GM20431 (cell line): ENCODE measurements at regions not wholly inside any gene's neighbourhood (a gene's known extent, or its start where the extent isn't known, plus 50 kb on each side); places are given as distances from the start of the nearest gene placed in this dataset.
"Not testable (repeated sequence)": the region's sequence is repeated elsewhere in the genome, so short reads cannot be mapped to it uniquely, and the experiment has no call there.

ENCODE experiments used
- in situ Hi-C: fragments of 300-500 bp; cut with MseI, MboI; formaldehyde crosslinking; loops from one replicate; pipeline ENCODE4 v1.15.0; 2020; ENCODE audit warnings: low sequenced_read_pairs; ENCODE audit not compliant: unreplicated experiment

DNA sequence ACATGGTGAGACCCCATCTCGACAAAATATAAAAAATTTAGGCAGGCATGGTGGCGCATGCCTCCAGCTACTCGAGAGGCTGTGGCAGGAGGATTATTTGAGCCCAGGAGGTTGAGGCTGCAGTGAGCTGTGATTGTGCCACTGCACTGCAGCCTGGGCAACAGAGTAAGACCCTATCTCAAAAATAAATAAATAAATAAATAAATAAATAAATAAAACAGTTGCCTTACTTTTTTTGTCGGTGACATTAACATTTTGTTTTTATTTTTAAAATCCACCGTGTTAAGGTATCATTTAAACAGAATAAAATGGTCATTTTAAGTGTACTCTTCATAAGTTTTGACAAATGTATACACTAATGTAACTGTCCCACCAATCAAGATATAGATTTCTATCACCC is 57.0 kb downstream of the RASL11A start:
- in situ Hi-C loops: no loop called here

DNA sequence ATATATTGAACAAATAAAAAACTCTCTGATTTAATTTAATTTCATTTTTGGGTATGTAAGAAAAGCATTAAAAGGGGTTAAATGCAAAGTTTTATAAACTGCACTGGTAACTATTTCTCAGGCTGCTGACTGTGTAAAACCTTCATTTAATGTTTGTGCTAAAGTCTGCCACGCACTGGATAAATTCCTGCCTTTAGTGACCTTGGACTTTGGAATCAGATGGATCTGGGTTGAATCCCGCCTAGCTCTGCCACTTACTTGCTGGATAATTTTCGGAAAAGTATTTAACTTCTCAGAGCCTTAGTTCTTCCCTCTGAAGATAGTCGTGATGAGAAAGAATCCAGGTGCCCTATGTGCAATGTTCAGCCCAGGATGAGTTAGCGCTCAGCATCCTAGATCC is 58.6 kb downstream of the RASL11A start:
- in situ Hi-C loops: no loop called here

DNA sequence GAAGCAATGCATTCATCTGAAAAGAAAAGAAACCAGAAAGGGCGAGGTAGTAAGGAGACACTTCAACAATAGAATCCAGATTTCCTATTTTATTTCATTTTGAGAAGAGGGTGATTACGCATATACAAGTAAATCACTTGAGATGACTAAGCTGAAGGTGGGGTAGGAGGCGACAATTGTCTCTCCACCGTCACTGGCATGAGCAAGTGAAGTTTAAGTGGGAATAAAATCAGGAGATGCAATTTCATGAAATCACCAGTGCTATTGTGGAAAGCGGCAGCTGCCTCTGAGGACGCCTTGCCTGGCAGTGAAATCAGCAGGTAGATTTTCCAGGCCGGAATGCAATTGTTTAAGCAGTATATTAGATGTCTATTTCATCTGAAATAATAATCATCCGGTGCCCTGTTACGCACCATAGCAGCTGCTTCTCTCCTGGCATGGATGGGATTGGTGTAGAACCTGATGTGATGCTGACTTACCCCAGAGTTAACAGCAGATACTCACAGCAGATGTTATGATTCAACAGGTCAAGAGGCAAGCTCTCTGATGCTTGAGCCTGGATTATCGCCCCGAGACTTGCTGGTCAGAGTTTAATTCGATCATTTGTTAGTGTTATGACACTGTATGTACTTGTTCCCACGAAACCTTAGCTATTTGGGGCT is 64.3 kb downstream of the RASL11A start:
- in situ Hi-C loops: no loop called here

DNA sequence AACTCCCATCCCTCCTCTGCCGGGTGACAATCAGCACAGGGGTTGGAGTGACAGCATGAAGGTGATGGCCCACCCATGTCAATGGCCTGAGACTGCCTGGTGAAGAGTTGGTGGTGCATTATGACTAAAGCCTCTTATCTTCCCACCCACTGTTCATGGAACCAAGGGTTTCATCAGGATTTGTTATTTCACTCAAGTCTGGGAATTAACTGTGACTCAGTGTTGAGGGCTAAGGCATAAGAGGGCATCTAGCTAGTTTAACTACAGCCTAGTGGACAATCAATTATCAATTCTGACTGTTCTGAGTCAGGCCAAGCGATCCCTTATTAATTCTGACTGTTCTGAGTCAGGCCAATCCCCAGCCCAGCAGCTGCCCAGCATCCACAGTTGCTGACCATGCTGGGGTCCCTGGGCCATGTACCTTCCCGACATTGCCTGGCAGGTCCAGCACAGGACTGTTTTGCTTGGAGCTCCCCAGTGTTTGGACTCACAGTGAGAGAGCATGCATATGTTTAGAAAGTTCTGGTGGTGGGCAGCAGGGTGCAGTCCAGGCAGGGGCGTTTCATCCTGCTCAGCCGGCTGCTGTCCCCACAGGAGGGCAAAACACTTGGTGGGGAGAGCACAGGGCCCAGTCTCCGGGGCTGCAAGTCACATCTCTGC is 65.5 kb downstream of the RASL11A start:
- in situ Hi-C loops: no loop called here

DNA sequence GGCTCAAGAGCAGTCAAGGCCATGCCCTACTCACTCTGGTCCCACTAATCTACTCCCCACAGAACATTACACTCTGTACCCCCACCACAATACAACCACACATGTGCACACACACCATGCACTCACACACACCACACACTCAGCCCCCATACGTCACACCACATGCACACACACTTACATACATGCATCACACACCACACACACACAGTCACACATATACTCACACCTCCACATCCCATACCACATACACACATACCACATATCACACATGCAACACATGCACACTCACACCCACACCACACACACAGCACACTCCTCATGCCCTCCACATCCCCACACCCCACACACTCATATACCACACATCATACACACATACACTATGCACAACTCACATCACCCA is 67.6 kb downstream of the RASL11A start:
- in situ Hi-C loops: no loop called here

DNA sequence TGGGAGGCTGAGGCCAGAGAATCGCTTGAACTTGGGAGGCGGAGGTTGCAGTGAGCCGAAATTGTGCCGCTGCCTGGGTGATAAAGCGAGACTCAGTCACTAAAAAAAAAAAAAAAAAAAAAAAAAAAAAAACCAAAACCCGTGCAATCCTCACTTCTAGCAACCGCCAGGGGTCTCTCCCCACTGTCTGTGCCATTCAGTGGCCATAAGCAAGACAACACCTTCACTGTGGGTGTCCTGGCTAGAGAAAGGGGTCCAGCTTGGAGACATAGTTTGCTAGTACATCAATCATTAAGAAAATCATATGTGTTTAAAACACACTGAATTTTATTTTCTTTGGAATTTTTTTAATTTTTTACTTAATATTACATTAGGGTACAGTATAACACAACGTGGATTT is 68.2 kb downstream of the RASL11A start:
- in situ Hi-C loops: no loop called here

DNA sequence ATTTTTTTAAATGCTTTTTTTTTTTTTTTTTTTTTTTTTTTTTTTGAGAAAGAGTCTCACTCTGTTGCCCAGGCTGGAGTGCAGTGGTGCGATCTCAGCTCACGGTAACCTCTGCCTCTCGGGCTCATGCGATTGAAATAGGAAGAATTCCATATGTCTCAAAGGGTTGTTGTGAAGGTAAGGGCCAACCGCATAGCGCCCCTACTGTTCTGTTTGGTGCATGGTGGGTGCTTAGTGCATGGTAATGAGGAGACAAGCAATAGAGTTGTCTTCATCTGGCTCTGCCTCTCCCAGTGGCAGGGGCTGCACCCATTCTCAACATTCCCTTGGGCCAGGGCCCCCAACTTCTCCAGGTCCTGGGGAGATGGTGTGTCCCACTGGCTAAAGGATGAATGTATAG is 68.7 kb downstream of the RASL11A start:
- in situ Hi-C loops: no loop called here

DNA sequence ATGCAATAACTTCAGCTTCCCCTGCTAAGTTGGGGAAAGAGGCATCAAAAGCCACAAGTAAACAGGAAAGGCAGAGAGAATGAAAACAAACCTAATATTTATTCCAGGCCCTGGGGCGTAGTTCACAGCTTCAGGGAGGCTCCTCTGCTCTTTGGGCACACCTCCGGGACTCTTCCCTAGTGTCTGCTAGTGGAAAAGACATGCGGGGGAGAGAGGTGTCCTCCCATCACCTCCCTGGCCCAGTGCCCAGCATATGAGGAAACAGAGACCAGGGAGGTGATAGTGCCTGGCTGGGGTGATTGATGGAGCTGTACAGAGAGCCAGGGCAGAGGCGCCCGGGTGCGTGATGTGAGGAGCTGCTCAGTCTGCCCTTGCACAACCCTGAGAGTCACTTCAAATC is 71.0 kb downstream of the RASL11A start:
- in situ Hi-C loops: no loop called here

DNA sequence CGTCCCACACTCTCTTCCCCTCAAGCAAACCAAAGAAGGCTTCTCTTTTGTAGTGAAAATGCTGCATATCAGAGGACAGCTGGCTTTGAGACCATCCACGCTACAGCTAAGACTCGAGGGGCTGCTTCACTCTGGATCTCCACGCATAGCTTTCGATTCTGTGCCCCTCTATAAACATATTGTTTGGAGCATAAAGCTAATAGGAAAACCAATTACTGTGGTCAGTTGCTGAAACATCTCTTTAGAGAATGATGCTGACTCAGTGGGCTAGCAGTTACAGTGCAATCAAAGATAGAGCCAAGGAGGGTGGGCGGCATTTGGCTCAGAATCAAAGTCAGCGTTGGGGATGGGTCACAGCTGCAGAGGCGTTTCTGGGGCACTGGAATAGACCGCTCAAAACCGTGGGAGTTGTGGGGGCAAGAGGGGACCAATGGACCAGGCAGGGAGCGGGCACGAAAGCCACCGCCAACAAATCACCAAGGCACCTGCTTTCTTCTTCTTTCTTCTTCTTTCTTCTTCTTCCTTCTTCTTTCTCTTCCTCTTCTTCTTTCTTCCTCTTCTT is 76.7 kb downstream of the RASL11A start:
- in situ Hi-C loops: no loop called here

DNA sequence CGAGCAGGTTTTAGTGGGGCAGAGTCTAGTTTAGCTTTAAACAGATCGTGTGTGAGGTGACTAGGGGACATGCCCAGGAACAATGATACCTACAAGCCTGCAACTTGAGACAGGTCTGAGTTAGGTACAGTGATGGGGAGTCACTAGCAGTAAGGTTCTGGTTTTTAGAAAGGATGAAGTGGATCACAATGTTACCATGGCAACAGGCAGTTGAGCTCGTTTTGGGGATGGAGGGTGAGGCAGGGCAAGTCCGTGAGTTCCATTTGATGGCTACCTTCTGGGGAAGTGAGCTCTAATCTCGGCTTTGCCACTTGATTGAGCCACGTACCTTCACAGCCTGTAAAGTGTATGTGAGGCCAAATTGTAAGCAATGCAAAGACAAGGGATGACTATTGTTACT is 76.0 kb upstream of the GTF3A start:
- in situ Hi-C loops: no loop called here

DNA sequence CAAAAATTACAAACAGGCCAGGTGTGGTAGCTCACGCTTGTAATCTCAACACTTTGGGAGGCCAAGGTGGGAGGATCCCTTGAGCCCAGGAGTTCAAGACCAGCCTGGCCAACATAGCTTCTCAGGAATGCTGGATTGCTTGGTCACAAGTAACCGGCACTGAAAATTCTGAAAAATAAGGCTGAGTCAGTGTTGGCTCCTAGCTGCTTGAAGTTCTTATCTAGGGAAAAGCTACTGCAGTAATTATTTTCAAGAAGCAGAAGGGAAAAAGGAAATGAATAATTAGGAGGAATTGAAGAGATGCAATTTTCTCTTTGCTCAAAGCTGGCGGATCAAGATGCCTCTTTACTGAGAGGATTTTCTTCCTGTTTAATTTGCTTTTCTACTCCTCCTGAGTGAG is 75.0 kb upstream of the GTF3A start:
- in situ Hi-C loops: no loop called here

DNA sequence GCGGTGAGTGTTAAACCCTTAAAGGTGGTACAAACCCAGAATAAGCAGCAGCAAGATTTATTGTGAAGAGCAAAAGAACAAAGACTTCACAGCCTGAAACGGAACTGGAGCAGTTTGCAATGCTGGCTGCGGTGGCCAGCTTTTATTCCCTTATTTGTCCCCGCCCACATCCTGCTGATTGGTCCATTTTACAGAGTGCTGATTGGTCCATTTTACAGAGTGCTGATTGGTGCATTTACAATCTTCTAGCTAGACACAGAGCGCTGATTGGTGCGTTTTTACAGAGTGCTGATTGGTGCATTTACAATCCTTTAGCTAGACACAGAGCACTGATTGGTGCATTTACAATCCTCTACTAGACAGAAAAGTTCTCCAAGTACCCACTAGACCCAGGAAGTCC is 73.6 kb upstream of the GTF3A start:
- in situ Hi-C loops: not testable (repeated sequence)

DNA sequence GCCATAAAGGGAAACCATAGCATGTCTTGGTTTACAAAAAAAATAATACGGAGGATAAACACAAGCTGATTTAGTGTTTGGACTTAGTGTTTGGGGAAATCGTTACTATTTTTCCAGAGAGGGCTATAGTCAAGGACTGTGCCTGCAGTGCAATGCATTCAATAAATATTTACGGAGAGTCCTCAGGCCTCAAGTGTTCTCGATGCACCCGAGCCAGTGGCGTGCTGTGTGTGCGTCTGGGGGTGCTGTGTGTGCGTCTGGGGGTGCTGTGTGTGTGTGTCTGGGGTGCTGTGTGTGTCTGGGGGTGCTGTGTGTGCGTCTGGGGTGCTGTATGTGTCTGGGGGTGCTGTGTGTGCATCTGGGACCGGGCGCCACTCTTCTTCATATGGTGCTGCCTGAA is 71.7 kb upstream of the GTF3A start:
- in situ Hi-C loops: no loop called here

DNA sequence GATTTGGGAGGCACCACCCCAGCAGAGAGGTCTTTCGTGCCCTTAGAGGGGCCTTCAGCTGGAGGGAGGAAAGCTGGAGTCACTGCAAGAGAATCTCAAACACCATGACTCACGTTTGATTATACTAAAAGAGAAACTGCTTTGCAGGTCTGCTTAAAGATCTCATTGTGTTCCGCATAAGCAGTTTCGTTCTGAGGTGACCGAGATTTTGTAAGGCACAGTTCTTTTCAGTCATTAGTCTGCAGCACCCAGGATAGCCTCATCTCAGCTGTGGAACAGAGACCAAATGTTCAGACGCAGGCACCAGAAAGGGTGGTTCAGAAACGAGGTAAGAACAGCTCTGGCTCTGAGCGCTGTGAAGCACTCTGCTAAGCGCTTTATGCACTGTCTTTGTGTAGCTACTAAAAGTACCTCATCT is 71.2 kb upstream of the GTF3A start:
- in situ Hi-C loops: no loop called here

DNA sequence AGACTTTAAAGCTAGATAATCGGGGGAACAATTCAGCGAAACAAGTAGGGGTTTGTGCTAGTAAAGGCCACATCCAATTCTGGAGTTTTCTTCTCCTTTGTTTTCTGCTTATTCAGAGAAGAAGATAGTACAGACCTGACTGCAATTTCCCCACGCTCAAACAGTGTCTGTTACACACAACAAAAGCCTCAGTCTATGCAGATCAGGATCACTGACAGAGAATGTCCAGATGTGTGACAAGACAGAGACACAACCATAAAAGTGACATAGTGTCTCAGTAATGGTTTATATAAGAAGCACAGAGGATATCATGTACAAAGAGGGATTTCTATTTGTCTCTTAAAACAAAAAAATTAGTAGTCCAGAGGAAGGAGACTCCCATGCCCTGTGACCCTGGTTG is 70.7 kb upstream of the GTF3A start:
- in situ Hi-C loops: no loop called here

DNA sequence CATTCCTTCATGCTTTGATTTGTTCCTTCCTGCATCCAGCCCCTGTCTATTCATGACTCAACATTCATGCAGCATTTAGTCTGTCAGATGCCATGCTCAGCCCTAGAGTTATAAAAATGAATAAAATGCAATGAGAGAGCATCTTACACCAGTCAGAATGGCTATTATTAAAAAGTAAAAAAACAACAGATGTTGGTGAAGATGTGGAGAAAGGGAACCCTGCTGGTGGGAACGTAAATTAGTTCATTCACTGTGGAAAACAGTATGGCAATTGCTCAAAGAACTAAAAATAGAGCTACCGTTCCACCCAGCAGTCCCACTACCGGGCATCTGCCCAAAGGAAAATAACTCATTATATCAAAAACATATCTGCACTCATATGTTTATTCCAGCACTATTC is 70.0 kb upstream of the GTF3A start:
- in situ Hi-C loops: no loop called here

DNA sequence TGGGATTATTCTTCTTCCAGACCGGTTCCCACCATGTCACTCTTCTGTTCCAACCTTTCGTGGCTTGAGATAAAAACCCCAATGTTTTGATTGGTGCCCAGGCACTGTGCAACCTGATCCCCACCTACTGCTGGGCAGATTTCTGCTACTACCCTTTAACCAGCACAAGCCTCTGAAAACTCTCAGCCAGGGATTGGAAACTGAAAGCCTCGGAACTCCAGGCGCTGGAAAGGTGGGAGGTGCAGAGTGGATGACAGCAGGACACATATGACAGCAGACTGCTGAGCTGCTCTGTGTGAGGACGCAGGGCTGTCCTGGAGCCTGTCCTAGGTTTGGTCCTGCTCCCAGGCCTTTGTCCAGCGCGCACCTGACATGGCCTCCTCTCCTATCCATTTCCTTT is 68.5 kb upstream of the GTF3A start:
- in situ Hi-C loops: loop anchor here (5.0 kb wide), 1 partner anchor 379 kb away; no protein-coding TSS in a partner anchor

DNA sequence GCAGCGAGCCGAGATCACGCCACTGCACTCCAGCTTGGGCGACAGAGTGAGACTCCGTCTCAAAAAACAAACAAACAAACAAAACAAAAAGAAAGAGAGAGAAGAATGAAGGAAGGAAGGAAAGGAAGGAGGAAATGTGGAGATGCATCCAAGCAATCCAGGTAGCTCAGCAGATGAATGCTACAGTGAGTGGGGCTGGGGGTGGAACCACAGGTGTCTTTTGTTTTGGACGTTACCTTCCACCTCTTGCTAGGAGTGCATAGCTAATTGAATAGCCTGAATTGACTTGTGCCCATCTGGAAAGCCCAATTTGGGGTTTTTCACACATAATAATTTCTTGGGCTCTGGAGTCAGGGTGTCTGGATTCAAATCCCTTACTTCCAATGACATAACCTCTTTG is 66.0 kb upstream of the GTF3A start:
- in situ Hi-C loops: loop anchor here (5.0 kb wide), 1 partner anchor 381 kb away; no protein-coding TSS in a partner anchor

DNA sequence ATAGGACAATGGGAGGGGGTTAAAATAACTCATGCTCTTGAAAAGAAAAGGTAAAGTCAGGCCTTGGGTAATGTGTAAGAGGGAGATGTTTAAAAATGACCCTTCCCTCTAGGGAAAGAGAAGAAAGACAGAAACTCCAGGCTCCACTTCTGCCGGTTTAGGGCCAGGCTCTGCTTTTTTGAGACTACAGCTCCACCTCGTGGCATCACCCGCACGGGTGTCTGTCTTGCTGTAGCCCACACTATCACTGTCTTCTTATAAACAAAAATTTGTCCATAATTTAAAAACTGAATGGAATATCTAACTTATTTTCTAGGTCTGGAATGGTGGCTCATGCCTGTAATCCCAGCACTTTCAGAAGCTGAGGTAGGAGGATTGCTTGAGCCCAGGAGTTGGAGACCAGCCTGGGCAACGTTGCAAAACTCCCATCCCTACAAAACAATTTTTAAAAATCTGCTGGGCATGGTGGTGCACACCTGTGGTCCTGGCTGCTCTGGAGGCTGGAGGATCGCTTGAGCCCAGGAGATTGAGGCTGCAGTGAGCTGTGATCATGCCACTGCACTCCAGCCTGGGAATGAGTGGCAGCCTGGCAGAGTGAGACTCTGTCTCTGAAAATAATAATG is 65.1 kb upstream of the GTF3A start:
- in situ Hi-C loops: loop anchor here (5.0 kb wide), 1 partner anchor 382 kb away; no protein-coding TSS in a partner anchor

DNA sequence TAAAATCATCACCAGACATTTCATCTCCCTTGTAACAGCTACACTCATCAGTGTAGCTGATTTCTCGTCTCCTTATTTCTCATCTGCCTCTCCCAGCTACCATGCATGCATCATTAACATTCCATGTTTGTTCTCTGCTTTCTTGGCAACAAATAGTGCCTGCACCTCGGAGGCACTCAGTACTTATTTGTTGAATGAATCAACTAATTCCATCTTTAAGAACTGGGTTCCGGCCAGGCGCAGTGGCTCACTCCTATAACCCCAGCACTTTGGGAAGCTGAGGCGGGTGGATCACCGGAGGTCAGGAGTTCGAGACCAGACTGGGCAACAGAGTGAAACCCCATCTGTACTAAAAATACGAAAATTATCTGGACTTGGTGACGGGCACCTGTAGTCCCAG is 63.9 kb upstream of the GTF3A start:
- in situ Hi-C loops: no loop called here

DNA sequence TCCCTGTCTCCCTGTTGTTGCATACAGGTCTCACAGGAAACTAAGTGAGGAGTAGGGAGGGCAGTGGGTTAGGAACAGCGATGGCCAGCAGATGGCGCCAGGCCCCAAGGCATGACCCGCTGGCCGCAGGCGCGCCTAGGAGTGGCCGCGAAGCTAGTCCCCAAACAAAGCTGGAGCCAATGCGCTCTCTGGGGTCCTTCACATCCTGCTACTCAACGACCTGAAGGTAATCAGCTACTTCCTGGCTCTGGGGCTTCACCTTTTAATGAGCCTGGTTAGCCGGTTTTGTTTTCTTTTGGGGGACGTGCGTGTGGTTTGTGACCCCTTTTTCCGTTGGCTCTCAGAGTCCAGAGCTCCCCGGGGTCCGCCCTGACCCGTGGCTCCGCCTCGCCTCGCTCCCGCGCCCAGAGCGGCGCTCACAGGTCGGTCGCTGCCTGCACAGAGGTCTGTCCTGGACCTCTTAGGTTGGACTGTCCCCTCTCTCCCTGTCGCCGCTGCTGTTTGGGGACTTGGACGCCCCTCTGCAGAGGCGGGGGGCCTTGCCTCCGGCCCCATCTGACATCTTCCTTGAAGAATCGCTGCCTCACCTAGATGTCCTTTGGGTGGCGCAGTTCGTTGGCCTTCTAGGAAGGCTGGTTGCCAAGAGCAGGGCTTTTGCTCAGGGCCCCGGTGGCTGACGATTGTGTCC is 62.2 kb upstream of the GTF3A start:
- in situ Hi-C loops: no loop called here
